IPS-18a (cell line): ENCODE measurements at regions not wholly inside any gene's neighbourhood (a gene's known extent, or its start where the extent isn't known, plus 50 kb on each side); places are given as distances from the start of the nearest gene placed in this dataset.
"Not testable (repeated sequence)": the region's sequence is repeated elsewhere in the genome, so short reads cannot be mapped to it uniquely, and the experiment has no call there.

Experiments
- H3K27ac ChIP-seq: one replicate; pipeline ENCODE4 v1.5.1; 2013; ENCODE audit warnings: low read length
- H3K27me3 ChIP-seq: one replicate; pipeline ENCODE4 v1.6.1; 2013; ENCODE audit warnings: mild to moderate bottlenecking, low read length; ENCODE audit not compliant: control insufficient read depth, insufficient read depth
- H3K36me3 ChIP-seq: one replicate; pipeline ENCODE4 v1.6.1; 2013; ENCODE audit warnings: low read depth, low read length; ENCODE audit not compliant: control insufficient read depth
- H3K4me1 ChIP-seq: one replicate; pipeline ENCODE4 v1.6.1; 2013; ENCODE audit warnings: low read depth, low read length; ENCODE audit not compliant: control insufficient read depth
- H3K4me3 ChIP-seq: one replicate; pipeline ENCODE4 v1.5.1; 2013; ENCODE audit warnings: low read length
- H3K9ac ChIP-seq: one replicate; pipeline ENCODE4 v1.6.1; 2013; ENCODE audit warnings: mild to moderate bottlenecking, low read length, moderate library complexity
- H3K9me3 ChIP-seq: one replicate; pipeline ENCODE4 v1.6.1; 2013; ENCODE audit warnings: low read depth, low read length; ENCODE audit not compliant: control insufficient read depth

DNA sequence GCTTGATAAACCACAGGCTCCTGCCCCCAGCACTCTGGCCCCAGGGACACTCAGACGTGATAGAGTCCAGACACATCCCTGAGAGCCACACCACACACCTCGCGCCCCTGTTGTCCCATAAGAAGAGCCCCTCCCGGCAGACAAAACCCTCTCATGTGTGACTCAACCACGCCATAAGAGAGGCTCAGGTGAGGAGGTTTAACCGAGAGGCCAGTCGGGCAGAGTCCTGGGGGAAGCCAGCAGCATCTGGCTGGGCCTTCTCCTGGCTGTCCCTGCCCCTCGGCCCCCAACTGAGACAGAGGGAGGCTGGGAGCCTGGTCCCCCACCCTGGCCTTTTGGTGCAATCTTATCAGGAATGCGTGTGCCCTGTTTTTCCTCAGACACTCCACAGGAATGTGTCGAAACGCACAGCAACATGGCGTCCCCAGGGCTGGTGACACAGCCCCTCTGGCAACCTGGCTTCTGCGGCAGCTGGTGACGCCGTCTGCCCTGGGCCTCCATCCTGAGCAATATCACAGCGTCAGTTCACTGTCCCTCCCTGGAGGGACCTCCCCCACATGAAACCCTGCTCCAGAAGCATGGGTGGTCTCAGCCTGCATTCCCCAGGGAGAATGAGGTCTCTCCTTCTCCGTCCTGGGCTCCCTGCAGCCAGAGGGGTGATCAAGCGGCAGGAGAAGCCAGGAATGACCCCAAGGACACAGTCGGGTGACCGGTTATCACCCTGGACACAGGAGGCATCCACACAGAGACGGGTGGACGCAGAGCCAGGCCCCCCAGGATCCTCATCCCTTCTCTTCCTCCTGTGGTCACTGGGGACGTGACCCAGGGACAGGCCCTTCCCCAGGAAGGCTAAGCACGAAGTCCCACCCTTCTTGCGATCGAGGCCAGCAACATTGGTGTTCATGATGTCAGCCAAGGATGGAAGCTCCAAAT is 156.6 kb upstream of the AFDN start:
- no peak overlapping the region for H3K27ac ChIP-seq
- no peaks in the 10 kb centered on the region for H3K27me3 ChIP-seq
- no peak overlapping the region for H3K9ac ChIP-seq
- H3K4me3 ChIP-seq = no peak overlapping the region
- H3K4me1 ChIP-seq = no peaks in the 10 kb centered on the region
- no peaks in the 10 kb centered on the region for H3K9me3 ChIP-seq
- H3K36me3 ChIP-seq = no peaks in the 10 kb centered on the region

DNA sequence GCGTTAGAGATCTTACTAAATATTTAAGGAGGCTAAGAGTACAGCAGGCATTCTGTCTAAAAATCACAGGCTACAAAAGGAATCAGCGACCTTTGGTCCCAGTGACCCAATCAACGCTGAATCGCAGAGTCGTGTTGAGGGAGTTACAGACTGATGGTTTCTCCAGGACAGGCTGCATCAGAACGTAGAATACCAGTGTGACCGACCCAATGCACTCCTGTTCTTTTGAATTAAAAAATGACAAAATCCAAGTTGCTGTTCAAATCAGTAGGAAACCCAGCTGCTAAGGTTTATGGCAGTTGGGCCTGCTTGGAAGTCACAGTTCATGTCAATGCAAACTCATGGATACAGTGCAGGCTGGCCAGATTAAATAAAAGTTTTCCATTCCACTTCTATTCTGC is 155.8 kb upstream of the AFDN start:
- Histone ChIP-seq H3K4me3 (no peak overlapping the region), H3K9me3 (no peaks in the 10 kb centered on the region), H3K27me3 (peaks cover under 1% of the 10 kb centered on the region), H3K27ac (no peak overlapping the region), H3K36me3 (no peaks in the 10 kb centered on the region), H3K4me1 (peaks cover 4% of the 10 kb centered on the region), H3K9ac (no peak overlapping the region)

DNA sequence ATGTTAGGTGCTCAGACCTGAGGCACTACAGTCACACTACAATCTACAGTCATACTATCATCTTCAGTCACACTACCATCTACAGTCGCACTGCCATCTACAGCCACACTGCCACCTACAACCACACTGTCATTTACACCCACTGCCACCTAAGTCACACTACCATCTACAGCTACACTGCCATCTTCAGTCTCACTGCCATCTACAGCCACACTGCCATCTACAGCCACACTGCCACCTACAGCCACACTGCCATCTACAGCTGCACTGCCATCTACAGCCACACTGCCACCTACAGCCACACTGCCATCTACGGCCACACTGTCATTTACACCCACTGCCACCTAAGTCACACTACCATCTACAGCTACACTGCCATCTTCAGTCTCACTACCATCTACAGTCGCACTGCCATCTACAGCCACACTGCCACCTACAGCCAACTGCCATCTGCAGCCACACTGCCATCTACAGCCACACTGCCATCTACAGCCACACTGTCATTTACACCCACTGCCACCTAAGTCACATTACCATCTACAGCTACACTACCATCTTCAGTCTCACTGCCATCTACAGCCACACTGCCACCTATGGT is 155.2 kb upstream of the AFDN start:
- not testable (repeated sequence) for H3K27me3 ChIP-seq, H3K4me1 ChIP-seq, H3K36me3 ChIP-seq, H3K9me3 ChIP-seq, H3K27ac ChIP-seq, H3K9ac ChIP-seq, H3K4me3 ChIP-seq

DNA sequence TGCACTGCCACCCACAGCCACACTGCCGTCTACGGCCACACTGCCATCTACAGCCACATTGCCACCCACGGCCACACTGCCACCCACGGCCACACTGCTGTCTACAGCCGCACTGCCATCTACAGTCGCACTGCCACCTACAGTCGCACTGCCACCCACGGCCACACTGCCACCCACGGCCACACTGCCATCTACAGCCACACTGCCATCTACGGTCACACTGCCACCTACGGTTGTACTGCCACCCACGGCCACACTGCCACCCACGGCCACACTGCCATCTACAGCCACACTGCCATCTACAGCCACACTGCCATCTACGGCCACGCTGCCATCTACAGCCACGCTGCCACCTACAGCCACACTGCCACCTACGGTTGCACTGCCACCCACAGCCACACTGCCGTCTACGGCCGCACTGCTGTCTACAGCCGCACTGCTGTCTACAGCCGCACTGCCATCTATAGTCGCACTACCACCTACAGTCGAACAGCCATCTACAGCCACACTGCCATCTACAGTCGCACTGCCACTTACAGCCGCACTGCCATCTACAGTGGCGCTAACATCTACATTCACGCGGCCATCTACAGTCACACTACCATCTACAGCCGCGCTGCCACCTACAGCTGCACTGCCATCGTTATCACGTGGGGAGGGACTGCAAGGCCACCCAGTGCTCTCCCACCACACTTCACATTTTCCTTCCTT is 154.6 kb upstream of the AFDN start:
- Histone ChIP-seq H3K4me3 (no peak overlapping the region), H3K4me1 (peaks cover 11% of the 10 kb centered on the region), H3K36me3 (no peaks in the 10 kb centered on the region), H3K9ac (no peak overlapping the region), H3K9me3 (no peaks in the 10 kb centered on the region), H3K27ac (no peak overlapping the region), H3K27me3 (peaks cover 4% of the 10 kb centered on the region)

DNA sequence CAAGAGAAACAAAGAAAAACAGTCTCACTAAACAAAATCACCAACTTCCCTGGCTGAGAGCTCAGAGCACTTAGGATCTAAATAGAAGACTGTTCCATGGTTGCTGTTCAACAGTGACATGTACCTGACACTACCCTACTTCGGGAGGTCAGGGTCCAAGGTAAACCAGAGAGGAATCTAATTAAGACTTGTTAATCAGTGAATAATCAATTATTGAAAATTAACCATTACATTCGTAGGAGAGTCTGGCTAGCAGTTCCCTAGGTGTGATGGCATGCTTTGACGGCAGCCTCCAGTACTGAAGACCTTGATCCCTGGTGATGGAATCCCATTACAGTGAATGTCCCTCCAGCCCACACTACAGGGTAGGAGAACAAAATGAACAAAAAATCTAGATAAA is 154.0 kb upstream of the AFDN start:
- no peaks in the 10 kb centered on the region for H3K36me3 ChIP-seq
- no peak overlapping the region for H3K27ac ChIP-seq
- H3K4me3 ChIP-seq = no peak overlapping the region
- H3K9ac ChIP-seq = no peak overlapping the region
- peaks cover 17% of the 10 kb centered on the region for H3K4me1 ChIP-seq
- H3K9me3 ChIP-seq = no peaks in the 10 kb centered on the region
- H3K27me3 ChIP-seq = peaks cover 10% of the 10 kb centered on the region

- Histone ChIP-seq H3K4me1 (peaks cover 23% of the 10 kb centered on the region), H3K27me3 (peaks cover 14% of the 10 kb centered on the region)
Measured at GRCh38 chr6:167673946-167674345, 152.8 kb upstream of the AFDN start.

DNA sequence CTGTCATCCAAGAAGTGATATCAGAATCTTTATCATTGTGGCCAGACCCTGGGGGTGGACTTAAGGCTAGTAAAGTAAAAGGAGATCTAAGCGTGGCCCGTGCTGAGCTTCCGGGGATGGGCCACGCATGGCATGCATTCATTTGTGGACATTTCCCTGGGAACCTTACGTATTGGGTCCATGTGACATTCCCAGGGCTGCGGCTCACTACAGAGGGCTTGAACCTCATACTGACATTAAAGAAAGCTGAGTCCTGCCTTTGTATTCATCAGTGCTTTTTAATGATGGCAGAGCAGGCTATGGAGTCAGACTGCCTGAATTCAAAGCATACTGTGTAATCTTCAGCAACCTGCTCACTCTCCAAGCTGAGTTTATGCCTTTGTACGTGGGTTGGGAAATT is 152.2 kb upstream of the AFDN start:
- peaks cover 20% of the 10 kb centered on the region for H3K27me3 ChIP-seq
- H3K4me1 ChIP-seq = peaks cover 28% of the 10 kb centered on the region

More at GRCh38 chr6:167673946-167674345, 152.8 kb upstream of the AFDN start:
- H3K4me3 ChIP-seq = no peak overlapping the region
- no peaks in the 10 kb centered on the region for H3K9me3 ChIP-seq
- no peak overlapping the region for H3K9ac ChIP-seq
- H3K27ac ChIP-seq = no peak overlapping the region
- no peaks in the 10 kb centered on the region for H3K36me3 ChIP-seq

DNA sequence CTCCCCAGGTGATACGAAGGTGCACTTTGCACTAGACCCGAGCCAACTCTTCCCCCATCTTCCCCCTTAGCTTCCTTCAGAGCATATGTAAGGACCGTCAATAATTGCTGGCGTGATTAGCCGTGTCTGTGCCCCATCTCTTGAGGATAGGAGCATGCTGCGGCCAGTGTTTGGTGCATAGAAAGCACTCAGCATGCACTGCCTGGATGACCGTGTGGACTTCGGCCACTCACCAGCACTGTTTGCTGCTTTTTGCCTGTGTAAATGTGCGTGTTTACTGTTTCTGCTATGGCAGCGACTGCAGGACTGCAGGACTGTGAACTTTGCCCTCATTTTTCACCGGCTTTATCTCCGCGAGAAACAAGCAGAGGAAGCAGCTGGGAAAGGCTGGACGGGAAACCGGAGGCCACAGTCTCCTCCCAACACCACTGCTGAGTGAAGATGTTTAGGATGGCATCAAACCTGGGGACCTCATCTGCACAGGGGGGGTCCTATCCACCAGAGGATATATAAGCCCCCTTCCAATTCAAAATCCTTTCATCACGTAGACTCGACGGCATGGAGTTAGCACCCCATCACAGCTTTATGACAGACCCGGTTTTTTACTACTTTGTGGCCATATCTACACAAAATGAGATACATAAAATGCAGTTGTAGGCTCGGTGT is 150.6 kb upstream of the AFDN start:
- Histone ChIP-seq H3K9me3 (no peaks in the 10 kb centered on the region), H3K4me1 (peaks cover 34% of the 10 kb centered on the region), H3K9ac (no peak overlapping the region), H3K27ac (no peak overlapping the region), H3K4me3 (no peak overlapping the region), H3K27me3 (peaks cover 36% of the 10 kb centered on the region), H3K36me3 (no peaks in the 10 kb centered on the region)

More for the DNA sequence above, 152.2 kb upstream of the AFDN start:
- Histone ChIP-seq H3K9ac (no peak overlapping the region), H3K4me3 (no peak overlapping the region), H3K27ac (no peak overlapping the region), H3K9me3 (no peaks in the 10 kb centered on the region), H3K36me3 (no peaks in the 10 kb centered on the region)

GRCh38 chr6:167676666-167677421 is 149.9 kb upstream of the AFDN start:
- H3K9me3 ChIP-seq = no peaks in the 10 kb centered on the region
- no peak overlapping the region for H3K9ac ChIP-seq
- H3K27me3 ChIP-seq = peaks cover 36% of the 10 kb centered on the region
- H3K36me3 ChIP-seq = no peaks in the 10 kb centered on the region
- H3K4me1 ChIP-seq = peaks cover 34% of the 10 kb centered on the region
- H3K4me3 ChIP-seq = no peak overlapping the region
- no peak overlapping the region for H3K27ac ChIP-seq

DNA sequence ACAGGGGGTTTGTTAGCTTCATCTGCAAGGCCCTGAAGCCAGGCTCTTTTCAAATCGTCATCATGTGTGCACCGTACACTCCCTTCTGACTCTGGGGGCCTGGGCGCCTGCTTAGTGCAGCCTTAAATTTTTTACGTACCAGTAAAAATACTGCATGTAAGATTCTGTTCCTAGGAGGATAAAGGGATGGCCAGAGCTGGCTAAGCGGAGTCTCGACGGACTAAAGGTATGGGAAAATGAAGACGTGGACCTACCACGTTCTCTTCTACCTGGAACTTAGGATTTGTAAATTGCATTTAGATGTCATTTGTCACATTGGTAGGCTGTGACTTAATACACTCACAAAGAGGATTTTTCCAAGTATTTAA is 149.3 kb upstream of the AFDN start:
- no peaks in the 10 kb centered on the region for H3K36me3 ChIP-seq
- no peak overlapping the region for H3K9ac ChIP-seq
- H3K4me1 ChIP-seq = peaks cover 34% of the 10 kb centered on the region
- peaks cover 36% of the 10 kb centered on the region for H3K27me3 ChIP-seq
- H3K4me3 ChIP-seq = peak overlapping the region; percentile 64
- no peak overlapping the region for H3K27ac ChIP-seq
- H3K9me3 ChIP-seq = no peaks in the 10 kb centered on the region
